SK-N-SH (cell line): ENCODE measurements at regions not wholly inside any gene's neighbourhood (a gene's known extent, or its start where the extent isn't known, plus 50 kb on each side); places are given as distances from the start of the nearest gene placed in this dataset.

Source experiments
- CTCF ChIA-PET: fragments of 300-600, 350-600 bp; formaldehyde crosslinking; extraction: SDS; loops from one replicate; lab custom pipeline; 2021; lab: Yijun Ruan, JAX
- POLR2A ChIA-PET: fragments of 350-600 bp; sonication (Branson Sonifier 250); formaldehyde crosslinking; extraction: SDS; loops from one replicate; lab custom pipeline; 2020; ENCODE audit warnings: antibody characterized with exemption, inconsistent platforms; lab: Yijun Ruan, JAX
- DNase-seq: peaks from one replicate; pipeline ENCODE4 v3.0.0; 2012
- H2AFZ ChIP-seq: fragments of 200-600 bp; sonication (generic); 2 replicates; pipeline ENCODE4 v1.8.1; 2016; ENCODE audit warnings: antibody characterized with exemption, mild to moderate bottlenecking, low read depth
- H3F3A ChIP-seq: fragments of 200-600 bp; sonication (generic); replicated peaks from 2 replicates; pipeline ENCODE3; 2016; ENCODE audit warnings: antibody characterized with exemption, mild to moderate bottlenecking; ENCODE audit not compliant: insufficient read depth
- H3K27ac ChIP-seq, 2 experiments: fragments of 200-500 bp in 1 of 2; fragments of 200-600 bp in 1 of 2; sonication (Bioruptor generic) in 1 of 2; sonication (generic), shearing (Covaris generic) in 1 of 2; 2 replicates each; pipeline versions ENCODE4 v1.5.1 to v1.6.1; 2014 to 2016; ENCODE audit warnings: low read depth in 2 of 2, inconsistent platforms in 1 of 2, low read length in 1 of 2, mild to moderate bottlenecking in 1 of 2, mixed read lengths in 1 of 2
- H3K27me3 ChIP-seq: fragments of 200-600 bp; sonication (generic), shearing (Covaris generic); 2 replicates; pipeline ENCODE4 v1.6.1; 2016; ENCODE audit warnings: mixed run types; ENCODE audit not compliant: insufficient read depth
- H3K36me3 ChIP-seq, 2 experiments: fragments of 200-500 bp in 1 of 2; fragments of 200-600 bp in 1 of 2; sonication (Bioruptor generic) in 1 of 2; sonication (generic) in 1 of 2; replicated peaks in 1 of 2; 2 replicates each; pipeline versions ENCODE3 to v1.5.1; 2014 to 2016; ENCODE audit warnings: low read length in 1 of 2, mild to moderate bottlenecking in 1 of 2; ENCODE audit not compliant: insufficient read depth in 2 of 2, control insufficient read depth in 1 of 2
- H3K4me1 ChIP-seq, 2 experiments: fragments of 200-500 bp in 1 of 2; fragments of 200-600 bp in 1 of 2; sonication (Bioruptor generic) in 1 of 2; sonication (generic), shearing (Covaris generic) in 1 of 2; 2 replicates each; pipeline versions ENCODE4 v1.5.1 to v1.6.1; 2014 to 2016; ENCODE audit warnings: low read depth in 1 of 2, low read length in 1 of 2, mixed run types in 1 of 2; ENCODE audit not compliant: insufficient read depth in 2 of 2, control insufficient read depth in 1 of 2
- H3K4me2 ChIP-seq: fragments of 200-600 bp; sonication (generic), shearing (Covaris generic); 2 replicates; pipeline ENCODE4 v1.6.1; 2017; ENCODE audit warnings: mixed run types
- H3K4me3 ChIP-seq, 2 experiments: fragments of 200-500 bp in 1 of 2; fragments of 200-600 bp in 1 of 2; sonication (Bioruptor generic) in 1 of 2; sonication (generic), shearing (Covaris generic) in 1 of 2; 2 replicates each; pipeline versions ENCODE4 v1.5.1 to v1.8.1; 2014 to 2016; ENCODE audit warnings: low read depth in 2 of 2, inconsistent platforms in 1 of 2, low read length in 1 of 2, mild to moderate bottlenecking in 1 of 2, mixed read lengths in 1 of 2, moderate library complexity in 1 of 2
- H3K79me2 ChIP-seq: fragments of 200-600 bp; sonication (generic); 2 replicates; pipeline ENCODE4 v1.8.1; 2017; ENCODE audit warnings: mild to moderate bottlenecking; ENCODE audit not compliant: insufficient read depth
- H3K9ac ChIP-seq: fragments of 200-600 bp; sonication (generic); 2 replicates; pipeline ENCODE4 v1.6.1; 2017; ENCODE audit warnings: mixed run types
- H3K9me2 ChIP-seq: fragments of 200-600 bp; sonication (generic); 2 replicates; pipeline ENCODE4 v1.6.1; 2017; ENCODE audit warnings: mixed run types
- H3K9me3 ChIP-seq: fragments of 200-600 bp; sonication (generic); 2 replicates; pipeline ENCODE4 v1.6.1; 2017; ENCODE audit warnings: mixed run types, mild to moderate bottlenecking, moderate library complexity
- H4K20me1 ChIP-seq: fragments of 200-600 bp; sonication (generic); 2 replicates; pipeline ENCODE4 v1.6.1; 2017; ENCODE audit warnings: mild to moderate bottlenecking, mixed run types; ENCODE audit not compliant: insufficient read depth
- CHD2 ChIP-seq: fragments of 150-350 bp; IDR thresholded peaks from 2 replicates; pipeline ENCODE4 v1.6.1; 2018; ENCODE audit warnings: low read length; ENCODE audit not compliant: partially characterized antibody
- FOXM1 ChIP-seq: IDR thresholded peaks from 2 replicates; pipeline ENCODE4 v1.4.0; 2012; ENCODE audit warnings: low read depth, mild to moderate bottlenecking
- JUND ChIP-seq: IDR thresholded peaks from 2 replicates; pipeline ENCODE4 v1.4.0; 2012
- MXI1 ChIP-seq: IDR thresholded peaks from 2 replicates; pipeline ENCODE4 v1.6.1; 2012; ENCODE audit warnings: mild to moderate bottlenecking, low read depth, low read length, improper control_type of control experiment
- NFIC ChIP-seq: IDR thresholded peaks from 2 replicates; pipeline ENCODE4 v1.4.0; 2012; ENCODE audit warnings: borderline replicate concordance
- RCOR1 ChIP-seq: fragments of 150-350 bp; IDR thresholded peaks from 2 replicates; pipeline ENCODE4 v1.6.1; 2017; ENCODE audit warnings: antibody characterized with exemption, low read length
- RFX5 ChIP-seq: IDR thresholded peaks from 2 replicates; pipeline ENCODE4 v1.6.1; 2012; ENCODE audit warnings: mild to moderate bottlenecking, improper control_type of control experiment, low read length
- WGBS: methylation state at CpG from one replicate; pipeline ENCODE4 v1.1.6; 2017; ENCODE audit warnings: low lambda C conversion rate; 5-methylcytosine and 5-hydroxymethylcytosine counted together
- TF ChIP-seq, protein P1 (sequence below): fragments of 150-350 bp; IDR thresholded peaks from 2 replicates; pipeline ENCODE4 v1.6.1; 2016; ENCODE audit warnings: mild to moderate bottlenecking, low read depth, low read length
- TF ChIP-seq, protein P2 (sequence below): fragments of 150-350 bp; IDR thresholded peaks from 2 replicates; pipeline ENCODE4 v1.6.1; 2017; ENCODE audit warnings: antibody characterized with exemption, low read length, low read depth, borderline replicate concordance
- TF ChIP-seq, protein P3 (sequence below): fragments of 200-600 bp; sonication (generic); IDR thresholded peaks from 2 replicates; pipeline ENCODE4 v1.6.1; 2017; ENCODE audit warnings: antibody characterized with exemption, mild to moderate bottlenecking, moderate library complexity

DNA sequence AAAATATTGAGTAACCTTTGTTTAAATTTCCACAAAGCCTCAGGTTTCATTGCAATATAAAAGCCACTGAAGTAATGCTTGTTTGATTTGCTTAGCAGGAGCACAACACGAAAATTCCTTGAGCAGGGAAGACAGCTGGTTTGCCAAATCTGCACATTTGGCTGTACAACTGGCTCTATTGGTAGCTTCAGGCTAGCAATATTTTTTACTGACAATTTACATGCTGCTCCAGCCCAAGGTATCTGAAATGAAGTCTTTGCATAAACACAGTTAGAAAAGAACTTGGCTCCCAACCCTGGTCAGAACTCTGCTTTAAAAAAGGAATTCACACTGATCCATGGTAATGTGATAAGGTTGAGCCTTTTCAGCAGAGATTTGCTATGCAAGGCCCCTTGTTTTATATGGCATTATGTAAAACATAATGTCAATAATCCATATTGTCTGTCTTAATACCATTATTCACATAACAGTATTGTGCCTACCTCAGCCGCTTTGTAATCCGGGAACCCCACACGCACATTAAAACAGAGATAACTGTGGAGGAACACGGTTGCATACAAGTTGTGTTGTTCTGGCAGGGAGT, 55.7 kb upstream of the CHL1 start:
- H3K36me3 ChIP-seq, result no peaks in the 10 kb centered on the region
- H3K79me2 ChIP-seq, result no peaks in the 10 kb centered on the region
- H3K9me3 ChIP-seq, result no peaks in the 10 kb centered on the region
- no peaks in the 10 kb centered on the region for H3K27me3 ChIP-seq
- CTCF ChIA-PET, result interaction anchor here (0.8 kb wide), 1 partner anchor 23 kb away, joined by 3 read pairs; no protein-coding TSS in a partner anchor
- no peak overlapping the region for H3K4me3 ChIP-seq
- TF ChIP-seq MXI1 (no peak), CHD2 (no peak), JUND (no peak), RFX5 (no peak), RCOR1 (no peak), FOXM1 (no peak), NFIC (no peak)
- TF ChIP-seq, protein P1, sequence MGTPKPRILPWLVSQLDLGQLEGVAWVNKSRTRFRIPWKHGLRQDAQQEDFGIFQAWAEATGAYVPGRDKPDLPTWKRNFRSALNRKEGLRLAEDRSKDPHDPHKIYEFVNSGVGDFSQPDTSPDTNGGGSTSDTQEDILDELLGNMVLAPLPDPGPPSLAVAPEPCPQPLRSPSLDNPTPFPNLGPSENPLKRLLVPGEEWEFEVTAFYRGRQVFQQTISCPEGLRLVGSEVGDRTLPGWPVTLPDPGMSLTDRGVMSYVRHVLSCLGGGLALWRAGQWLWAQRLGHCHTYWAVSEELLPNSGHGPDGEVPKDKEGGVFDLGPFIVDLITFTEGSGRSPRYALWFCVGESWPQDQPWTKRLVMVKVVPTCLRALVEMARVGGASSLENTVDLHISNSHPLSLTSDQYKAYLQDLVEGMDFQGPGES, result no peak
- TF ChIP-seq, protein P2, sequence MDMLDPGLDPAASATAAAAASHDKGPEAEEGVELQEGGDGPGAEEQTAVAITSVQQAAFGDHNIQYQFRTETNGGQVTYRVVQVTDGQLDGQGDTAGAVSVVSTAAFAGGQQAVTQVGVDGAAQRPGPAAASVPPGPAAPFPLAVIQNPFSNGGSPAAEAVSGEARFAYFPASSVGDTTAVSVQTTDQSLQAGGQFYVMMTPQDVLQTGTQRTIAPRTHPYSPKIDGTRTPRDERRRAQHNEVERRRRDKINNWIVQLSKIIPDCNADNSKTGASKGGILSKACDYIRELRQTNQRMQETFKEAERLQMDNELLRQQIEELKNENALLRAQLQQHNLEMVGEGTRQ, result no peak
- TF ChIP-seq, protein P3, sequence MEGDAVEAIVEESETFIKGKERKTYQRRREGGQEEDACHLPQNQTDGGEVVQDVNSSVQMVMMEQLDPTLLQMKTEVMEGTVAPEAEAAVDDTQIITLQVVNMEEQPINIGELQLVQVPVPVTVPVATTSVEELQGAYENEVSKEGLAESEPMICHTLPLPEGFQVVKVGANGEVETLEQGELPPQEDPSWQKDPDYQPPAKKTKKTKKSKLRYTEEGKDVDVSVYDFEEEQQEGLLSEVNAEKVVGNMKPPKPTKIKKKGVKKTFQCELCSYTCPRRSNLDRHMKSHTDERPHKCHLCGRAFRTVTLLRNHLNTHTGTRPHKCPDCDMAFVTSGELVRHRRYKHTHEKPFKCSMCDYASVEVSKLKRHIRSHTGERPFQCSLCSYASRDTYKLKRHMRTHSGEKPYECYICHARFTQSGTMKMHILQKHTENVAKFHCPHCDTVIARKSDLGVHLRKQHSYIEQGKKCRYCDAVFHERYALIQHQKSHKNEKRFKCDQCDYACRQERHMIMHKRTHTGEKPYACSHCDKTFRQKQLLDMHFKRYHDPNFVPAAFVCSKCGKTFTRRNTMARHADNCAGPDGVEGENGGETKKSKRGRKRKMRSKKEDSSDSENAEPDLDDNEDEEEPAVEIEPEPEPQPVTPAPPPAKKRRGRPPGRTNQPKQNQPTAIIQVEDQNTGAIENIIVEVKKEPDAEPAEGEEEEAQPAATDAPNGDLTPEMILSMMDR, result no peak
- DNase-seq, result no peak
- no peak overlapping the region for H3K9ac ChIP-seq
- no peaks in the 10 kb centered on the region for H3K4me1 ChIP-seq
- POLR2A ChIA-PET, result no interaction called here
- H2AFZ ChIP-seq, result no peak overlapping the region
- H3K4me2 ChIP-seq, result no peak overlapping the region
- no peak overlapping the region for H3K27ac ChIP-seq
- H3F3A ChIP-seq, result no peaks in the 10 kb centered on the region
- H3K9me2 ChIP-seq, result no peaks in the 10 kb centered on the region
- 40% methylated on average over 5 of the region's 5 CpGs for WGBS
- no peaks in the 10 kb centered on the region for H4K20me1 ChIP-seq
